GM23338 (cell line): ENCODE measurements at regions not wholly inside any gene's neighbourhood (a gene's known extent, or its start where the extent isn't known, plus 50 kb on each side); places are given as distances from the start of the nearest gene placed in this dataset.

Source experiments
- CTCF ChIP-seq, 2 experiments: fragments of 200-600 bp in 1 of 2; sonication (generic) in 1 of 2; conservative IDR thresholded peaks; 2 replicates each; pipeline versions ENCODE4 v1.5.1 to v1.6.1; 2016 to 2017; ENCODE audit warnings: antibody characterized with exemption in 2 of 2, low read depth in 2 of 2, mild to moderate bottlenecking in 2 of 2, moderate library complexity in 1 of 2
- ETS1 ChIP-seq: IDR thresholded peaks from 2 replicates; pipeline ENCODE4 v1.6.1; 2016; ENCODE audit warnings: antibody characterized with exemption
- EZH2 ChIP-seq: fragments of 200-600 bp; sonication (generic); IDR thresholded peaks from one replicate; pipeline ENCODE4 v1.8.0; 2017; ENCODE audit warnings: antibody characterized with exemption, mild to moderate bottlenecking, low read depth; ENCODE audit not compliant: unreplicated experiment
- EZH2phosphoT487 ChIP-seq: fragments of 200-600 bp; sonication (generic); IDR thresholded peaks from one replicate; pipeline ENCODE4 v1.8.1; 2018; ENCODE audit warnings: antibody characterized with exemption; ENCODE audit not compliant: unreplicated experiment
- NANOG ChIP-seq: IDR thresholded peaks from 2 replicates; pipeline ENCODE4 v1.6.1; 2016; ENCODE audit warnings: antibody characterized with exemption, borderline replicate concordance
- POLR2AphosphoS5 ChIP-seq: IDR thresholded peaks from 2 replicates; pipeline ENCODE4 v1.6.1; 2016; ENCODE audit warnings: antibody characterized with exemption, low read depth
- REST ChIP-seq: IDR thresholded peaks from one replicate; pipeline ENCODE4 v1.6.1; 2018; ENCODE audit warnings: antibody characterized with exemption; ENCODE audit not compliant: unreplicated experiment
- STAT1 ChIP-seq: IDR thresholded peaks from one replicate; pipeline ENCODE4 v1.6.1; 2016; ENCODE audit warnings: antibody characterized with exemption; ENCODE audit not compliant: unreplicated experiment
- ZNF331 ChIP-seq: fragments of 250-450 bp; sonication (Bioruptor Pico); IDR thresholded peaks from 2 replicates; pipeline ENCODE4 v1.5.0; 2020; ENCODE audit warnings: low read depth, mild to moderate bottlenecking, moderate library complexity

GRCh38 chr4:67236318-67236717 lies 309.0 kb downstream of the CENPC start:
- TF ChIP-seq CTCF (conservative IDR thresholded peaks at IDR 0.05; ENCODE audit: low read depth in 2 of 2), result no peak
- no peak for TF ChIP-seq REST
- no peak for TF ChIP-seq STAT1
- TF ChIP-seq EZH2, result no peak
- TF ChIP-seq POLR2AphosphoS5, result no peak
- TF ChIP-seq ETS1, result no peak
- TF ChIP-seq ZNF331 (CRISPR knock-in tag), result no peak
- TF ChIP-seq EZH2phosphoT487, result no peak
- no peak for TF ChIP-seq NANOG
